Neural progenitor cell (in vitro differentiated cells): ENCODE measurements at regions not wholly inside any gene's neighbourhood (a gene's known extent, or its start where the extent isn't known, plus 50 kb on each side); places are given as distances from the start of the nearest gene placed in this dataset.

Experiments
- DNase-seq: peaks from one replicate; pipeline ENCODE4 v3.0.0-alpha.2; 2016; ENCODE audit warnings: low spot score
- H2AFZ ChIP-seq: fragments of 200-600 bp; sonication (generic); replicated peaks from 2 replicates; pipeline ENCODE4 v1.6.1; 2016; ENCODE audit warnings: antibody characterized with exemption
- H3F3A ChIP-seq: fragments of 200-600 bp; sonication (generic); 2 replicates; pipeline ENCODE4 v1.6.1; 2016; ENCODE audit warnings: antibody characterized with exemption, low read depth
- H3K27ac ChIP-seq: fragments of 200-600 bp; sonication (generic); 2 replicates; pipeline ENCODE4 v1.5.1; 2016; ENCODE audit warnings: mild to moderate bottlenecking
- H3K27me3 ChIP-seq: fragments of 200-600 bp; sonication (generic); 2 replicates; pipeline ENCODE4 v1.6.1; 2016; ENCODE audit warnings: mild to moderate bottlenecking, moderate library complexity
- H3K36me3 ChIP-seq: fragments of 200-600 bp; sonication (generic); 2 replicates; pipeline ENCODE4 v1.5.1; 2016
- H3K4me1 ChIP-seq: fragments of 200-600 bp; sonication (generic); 2 replicates; pipeline ENCODE4 v1.6.1; 2016; ENCODE audit warnings: mixed run types
- H3K4me2 ChIP-seq: fragments of 200-600 bp; sonication (generic); 2 replicates; pipeline ENCODE4 v1.6.1; 2016
- H3K4me3 ChIP-seq: fragments of 200-600 bp; sonication (generic); 2 replicates; pipeline ENCODE4 v1.5.1; 2016
- H3K79me2 ChIP-seq: fragments of 200-600 bp; sonication (generic); 2 replicates; pipeline ENCODE4 v1.6.1; 2016; ENCODE audit warnings: low read depth
- H3K9ac ChIP-seq: fragments of 200-600 bp; sonication (generic); 2 replicates; pipeline ENCODE4 v1.6.1; 2016
- H3K9me3 ChIP-seq: fragments of 200-600 bp; sonication (generic); 2 replicates; pipeline ENCODE4 v1.5.1; 2016; ENCODE audit warnings: low read depth
- H4K20me1 ChIP-seq: fragments of 200-600 bp; sonication (generic); 2 replicates; pipeline ENCODE4 v1.6.1; 2016; ENCODE audit warnings: low read depth
- H3K27ac Mint-ChIP-seq: 3 replicates; pipeline ENCODE4 v1.8.0; 2021; ENCODE audit warnings: mixed read lengths
- H3K27me3 Mint-ChIP-seq: 2 replicates; pipeline ENCODE4 v1.8.0; 2022; ENCODE audit warnings: low read depth, mild to moderate bottlenecking, inconsistent platforms, moderate library complexity, mixed read lengths; ENCODE audit not compliant: insufficient read depth
- H3K36me3 Mint-ChIP-seq: 3 replicates; pipeline ENCODE4 v1.8.0; 2021; ENCODE audit warnings: mixed read lengths
- H3K4me1 Mint-ChIP-seq: 3 replicates; pipeline ENCODE4 v1.8.0; 2021; ENCODE audit warnings: mixed read lengths
- H3K4me3 Mint-ChIP-seq: 3 replicates; pipeline ENCODE4 v1.8.0; 2021; ENCODE audit warnings: mild to moderate bottlenecking, moderate library complexity, mixed read lengths
- H3K9me3 Mint-ChIP-seq: 3 replicates; pipeline ENCODE4 v1.8.0; 2020; ENCODE audit warnings: mixed read lengths
- CTCF ChIP-seq: fragments of 200-600 bp; sonication (generic); IDR thresholded peaks from 2 replicates; pipeline ENCODE4 v1.5.1; 2017; ENCODE audit warnings: antibody characterized with exemption, mild to moderate bottlenecking
- EZH2 ChIP-seq: fragments of 200-600 bp; sonication (generic); IDR thresholded peaks from 2 replicates; pipeline ENCODE4 v1.6.1; 2017; ENCODE audit warnings: antibody characterized with exemption, mild to moderate bottlenecking, moderate library complexity
- EZH2phosphoT487 ChIP-seq: fragments of 200-600 bp; sonication (generic); IDR thresholded peaks from 2 replicates; pipeline ENCODE4 v1.6.1; 2017; ENCODE audit warnings: antibody characterized with exemption

GRCh38 chr1:14543191-14543840, 55.2 kb upstream of the KAZN start:
- H3K27me3 Mint-ChIP-seq = peaks cover 3% of the 10 kb centered on the region
- no peak for TF ChIP-seq EZH2
- TF ChIP-seq CTCF = no peak
- TF ChIP-seq EZH2phosphoT487 = no peak
- H3F3A ChIP-seq = no peaks in the 10 kb centered on the region
- H3K36me3 Mint-ChIP-seq = peaks cover 3% of the 10 kb centered on the region
- H3K27ac Mint-ChIP-seq = peak overlapping the region; percentile 80
- peaks cover 11% of the 10 kb centered on the region for H3K9me3 Mint-ChIP-seq
- H3K27me3 ChIP-seq = no peaks in the 10 kb centered on the region
- no peaks in the 10 kb centered on the region for H3K79me2 ChIP-seq
- no peak overlapping the region for H3K4me3 Mint-ChIP-seq
- peaks cover 65% of the 10 kb centered on the region for H3K4me1 Mint-ChIP-seq
- no peaks in the 10 kb centered on the region for H3K36me3 ChIP-seq
- no peak overlapping the region for H3K4me3 ChIP-seq
- H3K4me2 ChIP-seq = no peak overlapping the region
- no peaks in the 10 kb centered on the region for H3K9me3 ChIP-seq
- H2AFZ ChIP-seq = no peak overlapping the region
- no peak for DNase-seq
- no peak overlapping the region for H3K27ac ChIP-seq
- no peaks in the 10 kb centered on the region for H3K4me1 ChIP-seq
- no peaks in the 10 kb centered on the region for H4K20me1 ChIP-seq
- no peak overlapping the region for H3K9ac ChIP-seq

- Mint-ChIP-seq H3K4me3 (no peak overlapping the region), H3K36me3 (peaks cover 3% of the 10 kb centered on the region), H3K9me3 (peaks cover 11% of the 10 kb centered on the region), H3K4me1 (peaks cover 66% of the 10 kb centered on the region), H3K27ac (no peak overlapping the region), H3K27me3 (peaks cover 3% of the 10 kb centered on the region)
- no peak for DNase-seq
- H3K79me2 ChIP-seq = no peaks in the 10 kb centered on the region
- peaks cover 4% of the 10 kb centered on the region for H3K4me1 ChIP-seq
- TF ChIP-seq EZH2 (no peak), CTCF (no peak), EZH2phosphoT487 (no peak)
- no peak overlapping the region for H3K4me2 ChIP-seq
- no peak overlapping the region for H3K9ac ChIP-seq
- H3K4me3 ChIP-seq = no peak overlapping the region
- no peak overlapping the region for H3K27ac ChIP-seq
- H4K20me1 ChIP-seq = no peaks in the 10 kb centered on the region
- no peak overlapping the region for H2AFZ ChIP-seq
- H3K36me3 ChIP-seq = no peaks in the 10 kb centered on the region
- no peaks in the 10 kb centered on the region for H3K9me3 ChIP-seq
- no peaks in the 10 kb centered on the region for H3K27me3 ChIP-seq
- no peaks in the 10 kb centered on the region for H3F3A ChIP-seq
Observed at GRCh38 chr1:14544319-14544718, 54.2 kb upstream of the KAZN start.

GRCh38 chr1:14545422-14546025, 53.0 kb upstream of the KAZN start:
- Mint-ChIP-seq H3K27me3 (peaks cover 3% of the 10 kb centered on the region), H3K4me3 (no peak overlapping the region), H3K27ac (no peak overlapping the region), H3K9me3 (peaks cover 11% of the 10 kb centered on the region), H3K36me3 (peaks cover 3% of the 10 kb centered on the region), H3K4me1 (peaks cover 64% of the 10 kb centered on the region)
- Histone ChIP-seq H3K4me2 (no peak overlapping the region), H3K36me3 (no peaks in the 10 kb centered on the region), H3F3A (no peaks in the 10 kb centered on the region), H3K9ac (no peak overlapping the region), H3K4me1 (peaks cover 15% of the 10 kb centered on the region), H3K4me3 (no peak overlapping the region), H3K27ac (no peak overlapping the region), H2AFZ (no peak overlapping the region), H3K9me3 (no peaks in the 10 kb centered on the region), H4K20me1 (no peaks in the 10 kb centered on the region), H3K27me3 (no peaks in the 10 kb centered on the region), H3K79me2 (no peaks in the 10 kb centered on the region)
- no peak for DNase-seq
- TF ChIP-seq CTCF = no peak
- TF ChIP-seq EZH2 = no peak
- TF ChIP-seq EZH2phosphoT487 = no peak
